ENCODE measurements at regions not wholly inside any gene's neighbourhood (a gene's known extent, or its start where the extent isn't known, plus 50 kb on each side); places are given as distances from the start of the nearest gene placed in this dataset.

DNA sequence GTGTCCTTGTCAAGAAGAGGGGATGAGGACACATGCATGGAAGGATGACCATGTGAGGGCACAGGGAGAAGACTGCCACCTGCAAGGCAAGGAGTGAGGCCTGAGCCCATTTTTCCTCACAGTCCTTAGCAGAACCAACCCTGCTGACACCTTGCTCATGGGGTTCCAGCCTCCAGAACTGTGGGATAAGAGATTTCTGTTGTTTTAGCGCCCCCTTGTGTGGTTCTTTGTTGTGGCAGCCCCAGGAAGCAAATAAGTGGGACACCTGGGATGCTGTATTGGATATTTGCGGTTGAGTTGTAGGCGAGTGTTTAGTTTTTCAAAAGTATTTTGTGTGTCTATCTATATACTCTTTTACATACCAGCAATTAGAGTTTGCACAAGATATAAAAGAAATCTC is 206.4 kb downstream of the NXNL2 start:
- TF ChIP-seq, protein P1, sequence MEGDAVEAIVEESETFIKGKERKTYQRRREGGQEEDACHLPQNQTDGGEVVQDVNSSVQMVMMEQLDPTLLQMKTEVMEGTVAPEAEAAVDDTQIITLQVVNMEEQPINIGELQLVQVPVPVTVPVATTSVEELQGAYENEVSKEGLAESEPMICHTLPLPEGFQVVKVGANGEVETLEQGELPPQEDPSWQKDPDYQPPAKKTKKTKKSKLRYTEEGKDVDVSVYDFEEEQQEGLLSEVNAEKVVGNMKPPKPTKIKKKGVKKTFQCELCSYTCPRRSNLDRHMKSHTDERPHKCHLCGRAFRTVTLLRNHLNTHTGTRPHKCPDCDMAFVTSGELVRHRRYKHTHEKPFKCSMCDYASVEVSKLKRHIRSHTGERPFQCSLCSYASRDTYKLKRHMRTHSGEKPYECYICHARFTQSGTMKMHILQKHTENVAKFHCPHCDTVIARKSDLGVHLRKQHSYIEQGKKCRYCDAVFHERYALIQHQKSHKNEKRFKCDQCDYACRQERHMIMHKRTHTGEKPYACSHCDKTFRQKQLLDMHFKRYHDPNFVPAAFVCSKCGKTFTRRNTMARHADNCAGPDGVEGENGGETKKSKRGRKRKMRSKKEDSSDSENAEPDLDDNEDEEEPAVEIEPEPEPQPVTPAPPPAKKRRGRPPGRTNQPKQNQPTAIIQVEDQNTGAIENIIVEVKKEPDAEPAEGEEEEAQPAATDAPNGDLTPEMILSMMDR (IDR thresholded peaks at IDR 0.05; ENCODE audit: low read depth, low read length, missing control alignments): peak; percentile 63
- no peak overlapping the region for H3K4me3 ChIP-seq (ENCODE audit: low read depth, low read length)
- no peak for DNase-seq (ENCODE audit: low read depth)

DNA sequence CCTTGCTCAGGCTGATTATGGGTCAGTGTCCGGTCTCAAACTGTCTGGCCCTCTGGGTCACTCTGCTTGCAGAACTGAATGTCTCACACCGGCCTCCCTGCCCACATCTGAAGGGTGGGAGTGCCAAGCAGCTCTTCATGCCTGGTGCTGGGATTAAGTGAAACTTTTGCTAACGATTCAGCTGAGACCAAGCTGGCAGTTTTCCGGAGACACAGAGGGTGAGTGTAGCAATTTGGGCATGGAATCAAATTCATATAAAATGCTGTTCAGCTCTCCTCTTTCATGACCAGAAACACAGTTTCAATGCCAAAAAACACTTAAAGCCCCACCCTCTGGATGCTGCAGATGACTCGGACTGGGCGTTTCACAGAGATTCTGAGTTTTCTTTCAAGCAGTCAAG is 207.5 kb downstream of the NXNL2 start:
- H3K4me3 ChIP-seq (ENCODE audit: low read depth, low read length): no peak overlapping the region
- DNase-seq (ENCODE audit: low read depth): no peak
- TF ChIP-seq, protein P1 (IDR thresholded peaks at IDR 0.05; ENCODE audit: low read depth, low read length, missing control alignments): no peak

DNA sequence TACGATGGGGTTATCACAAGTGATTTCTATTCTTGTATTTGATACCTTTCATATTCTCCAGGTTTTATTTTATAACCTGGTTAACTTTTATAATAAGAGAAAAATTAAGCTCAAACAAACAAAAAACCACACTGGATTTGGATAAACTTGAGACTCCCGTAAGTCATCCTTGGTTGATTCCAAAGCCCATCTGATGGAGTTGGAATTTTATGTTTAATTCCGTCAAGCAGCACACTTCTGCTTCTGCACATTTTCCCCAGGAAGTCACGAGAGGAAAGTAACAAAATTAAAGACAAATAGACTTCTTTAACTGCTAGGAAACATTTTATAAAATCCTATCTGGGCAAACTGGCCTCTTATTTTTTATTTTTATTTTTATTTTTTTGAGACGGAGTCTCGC is 207.9 kb downstream of the NXNL2 start:
- DNase-seq (ENCODE audit: low read depth): no peak
- TF ChIP-seq, protein P1 (IDR thresholded peaks at IDR 0.05; ENCODE audit: low read depth, low read length, missing control alignments): no peak
- H3K4me3 ChIP-seq (ENCODE audit: low read depth, low read length): no peak overlapping the region

DNA sequence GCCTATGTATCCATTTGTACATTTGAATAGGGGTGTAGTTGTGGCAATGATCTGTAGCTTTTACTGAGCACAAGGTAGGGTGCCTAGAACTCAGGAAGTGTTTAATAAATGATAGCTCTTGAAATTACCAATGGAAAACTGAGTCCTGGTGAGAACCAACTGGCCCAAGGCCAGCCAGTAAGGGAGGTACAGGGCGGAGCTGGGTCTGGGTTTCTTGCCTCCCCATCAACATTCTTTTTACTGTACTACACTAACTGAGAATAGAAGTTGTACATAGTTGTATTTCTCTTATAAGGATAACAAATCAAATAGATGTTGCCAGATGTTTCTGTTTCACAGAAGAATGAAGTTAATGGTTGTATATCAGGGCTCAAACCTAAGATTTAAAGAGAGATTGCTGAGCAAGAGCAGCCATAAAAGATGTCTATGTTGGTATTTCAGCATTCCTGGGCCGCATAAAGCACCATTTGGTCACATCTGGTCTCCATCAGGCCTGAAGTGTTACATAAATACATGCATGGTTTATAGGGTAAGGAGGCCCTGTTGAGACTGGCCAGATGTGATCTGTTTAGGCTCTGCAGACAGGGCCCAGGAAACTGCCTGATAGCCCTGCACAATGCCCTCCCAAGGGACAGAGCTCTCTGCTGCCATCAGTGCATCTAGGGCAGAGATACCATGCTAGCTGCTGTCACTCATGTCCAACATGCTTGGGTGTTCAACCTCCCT is 210.5 kb downstream of the NXNL2 start:
- TF ChIP-seq, protein P1 (IDR thresholded peaks at IDR 0.05; ENCODE audit: low read depth, low read length, missing control alignments): no peak
- DNase-seq (ENCODE audit: low read depth): no peak

DNA sequence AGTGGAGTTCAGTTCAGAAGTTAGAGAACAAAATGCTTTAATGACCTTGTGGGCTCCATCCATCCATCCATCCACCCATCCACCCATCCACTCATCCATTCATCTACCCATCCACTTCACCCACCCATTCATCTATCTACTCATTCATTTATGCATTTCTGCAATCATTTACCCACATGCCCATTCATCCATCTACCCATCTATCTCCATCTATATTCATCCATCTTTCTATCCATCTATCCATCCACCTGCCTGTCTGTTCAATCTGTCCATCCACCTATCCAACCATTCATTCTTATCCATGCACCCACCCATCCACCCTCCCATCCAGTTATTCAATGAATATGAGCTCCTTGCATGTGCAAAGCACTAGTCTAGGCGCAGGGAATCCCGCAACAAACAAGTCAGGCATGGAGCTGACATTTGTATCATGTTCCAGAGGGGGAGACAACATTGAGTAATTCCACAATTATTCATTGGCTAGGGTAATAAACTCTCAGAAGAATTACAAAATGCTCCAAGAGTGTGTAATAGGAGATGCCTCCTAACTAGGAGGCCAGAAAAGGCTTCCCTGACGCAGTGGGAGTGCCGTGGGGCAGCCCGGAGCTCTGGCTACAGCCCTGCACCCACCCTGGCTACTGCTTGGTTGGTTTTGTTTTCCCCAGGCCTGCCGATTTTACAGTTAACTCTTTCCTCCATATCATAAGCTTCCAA is 211.2 kb downstream of the NXNL2 start:
- TF ChIP-seq, protein P1 (IDR thresholded peaks at IDR 0.05; ENCODE audit: low read depth, low read length, missing control alignments): no peak
- no peak for DNase-seq (ENCODE audit: low read depth)
- H3K4me3 ChIP-seq (ENCODE audit: low read depth, low read length): no peak overlapping the region

More for the DNA sequence above, 210.5 kb downstream of the NXNL2 start:
- H3K4me3 ChIP-seq (ENCODE audit: low read depth, low read length): no peak overlapping the region

DNA sequence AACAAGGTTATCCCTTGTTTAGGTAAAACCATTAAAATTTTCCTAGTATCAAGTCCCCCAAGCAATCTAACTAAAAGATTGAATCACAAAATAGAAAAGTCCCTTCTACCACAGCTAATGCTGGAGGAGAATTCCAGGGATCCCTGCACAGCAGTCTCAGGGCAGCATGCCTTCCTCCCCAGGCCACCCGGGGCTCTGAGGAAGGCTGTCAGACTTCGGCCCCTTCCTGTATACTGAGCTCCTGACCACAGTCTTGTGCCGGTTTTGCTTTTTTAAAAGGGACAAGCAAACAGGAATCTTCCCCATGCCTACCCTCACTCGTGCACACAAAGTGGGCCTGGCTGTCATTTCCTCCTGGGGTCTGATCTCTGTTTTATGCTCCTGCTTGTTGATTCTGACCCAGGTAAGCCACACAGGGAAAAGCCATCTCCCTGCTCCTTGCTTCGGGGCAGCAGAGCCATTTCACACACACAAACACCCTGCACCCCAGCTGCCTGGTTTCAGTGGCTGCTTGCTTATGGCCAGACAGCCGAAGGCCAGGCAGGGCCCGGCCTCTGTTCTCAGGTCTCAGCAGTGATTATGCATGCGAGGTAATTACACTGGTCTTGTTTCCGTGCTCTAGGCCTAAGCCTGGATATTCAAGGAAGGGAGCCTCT is 211.9 kb downstream of the NXNL2 start:
- TF ChIP-seq, protein P1 (IDR thresholded peaks at IDR 0.05; ENCODE audit: low read depth, low read length, missing control alignments): no peak
- no peak for DNase-seq (ENCODE audit: low read depth)
- H3K4me3 ChIP-seq (ENCODE audit: low read depth, low read length): no peak overlapping the region
